HAP-1 (cell line): ENCODE measurements at regions not wholly inside any gene's neighbourhood (a gene's known extent, or its start where the extent isn't known, plus 50 kb on each side); places are given as distances from the start of the nearest gene placed in this dataset.
"Not testable (repeated sequence)": the region's sequence is repeated elsewhere in the genome, so short reads cannot be mapped to it uniquely, and the experiment has no call there.

Experiments used
- DNase-seq, 2 experiments: peaks; one replicate each; pipeline ENCODE4 v3.0.0-alpha.2; 2016 to 2020; ENCODE audit warnings: low spot score in 2 of 2
- H3K27me3 ChIP-seq: fragments of 250-450 bp; sonication (Bioruptor Pico); 2 replicates; pipeline ENCODE4 v1.5.1; 2020; ENCODE audit warnings: low read depth, mild to moderate bottlenecking, moderate library complexity
- H3K36me3 ChIP-seq: fragments of 250-450 bp; sonication (Bioruptor Pico); replicated peaks from 2 replicates; pipeline ENCODE4 v1.5.1; 2020; ENCODE audit warnings: mild to moderate bottlenecking
- H3K4me1 ChIP-seq: fragments of 250-450 bp; sonication (Bioruptor Pico); 2 replicates; pipeline ENCODE4 v1.5.1; 2020; ENCODE audit warnings: mild to moderate bottlenecking
- H3K4me3 ChIP-seq: fragments of 250-450 bp; sonication (Bioruptor Pico); 2 replicates; pipeline ENCODE4 v1.5.1; 2020; ENCODE audit warnings: mild to moderate bottlenecking, moderate library complexity
- H3K9me3 ChIP-seq: fragments of 250-450 bp; sonication (Bioruptor Pico); 2 replicates; pipeline ENCODE4 v1.5.1; 2020; ENCODE audit warnings: mild to moderate bottlenecking, moderate library complexity
- in situ Hi-C: fragments of 300-500 bp; cut with MboI; formaldehyde crosslinking; loops from 3 replicates; pipeline ENCODE4 v1.14.3; 2020; ENCODE audit warnings: low sequenced_read_pairs, inconsistent platforms, mixed read lengths

DNA sequence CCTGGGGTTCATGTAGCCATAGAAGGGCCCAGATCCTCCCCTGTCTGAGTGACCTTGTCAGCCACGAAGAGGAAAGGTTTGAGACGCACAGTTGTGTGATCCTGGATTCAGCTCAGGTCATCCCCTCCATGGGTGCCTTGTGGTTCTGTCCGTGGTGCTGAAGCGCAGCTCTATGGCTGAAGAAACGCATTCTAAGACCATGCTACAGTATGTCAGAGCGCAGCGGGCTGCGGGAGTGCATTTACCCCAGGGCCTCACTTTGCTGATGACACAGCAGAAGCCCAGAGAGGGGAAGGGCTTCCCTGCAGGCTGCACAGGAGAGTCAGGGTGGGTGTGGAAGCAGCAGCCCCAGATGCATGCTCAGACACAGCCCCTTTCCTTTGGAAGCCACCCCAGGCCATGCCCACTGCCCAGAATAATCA, 68.8 kb upstream of the IQSEC1 start:
- no peak overlapping the region for H3K4me3 ChIP-seq
- H3K36me3 ChIP-seq, result no peaks in the 10 kb centered on the region
- no peaks in the 10 kb centered on the region for H3K9me3 ChIP-seq
- H3K4me1 ChIP-seq, result no peaks in the 10 kb centered on the region
- DNase-seq, result peak; percentile 12 to 70
- no peaks in the 10 kb centered on the region for H3K27me3 ChIP-seq
- in situ Hi-C loops, result no loop called here

DNA sequence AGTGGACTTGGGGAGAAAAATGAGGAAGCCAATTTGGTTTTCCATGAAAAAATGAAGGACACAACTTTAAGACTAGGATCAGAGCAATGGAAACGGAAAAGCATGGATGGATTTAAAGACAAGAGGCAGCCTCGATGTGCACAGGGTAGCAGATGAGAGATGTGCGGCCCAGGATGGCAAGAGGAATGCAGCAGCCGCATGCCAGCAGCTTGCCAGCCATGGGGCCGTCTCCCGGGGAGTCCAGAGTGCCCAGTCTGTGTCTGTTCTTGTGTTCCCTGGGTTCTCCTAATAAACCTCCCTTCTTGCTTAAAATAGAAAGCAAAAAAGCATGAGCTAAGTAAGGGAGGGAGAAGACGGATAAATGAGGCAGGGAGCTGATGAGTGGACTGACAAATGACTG, 68.0 kb upstream of the IQSEC1 start:
- Histone ChIP-seq H3K27me3 (no peaks in the 10 kb centered on the region), H3K9me3 (no peaks in the 10 kb centered on the region), H3K36me3 (no peaks in the 10 kb centered on the region), H3K4me1 (no peaks in the 10 kb centered on the region), H3K4me3 (no peak overlapping the region)
- peak in 1 of 2 experiments; percentile 1 for DNase-seq
- in situ Hi-C loops, result no loop called here

- in situ Hi-C loops, result no loop called here
- no peaks in the 10 kb centered on the region for H3K36me3 ChIP-seq
- no peak for DNase-seq
- no peaks in the 10 kb centered on the region for H3K27me3 ChIP-seq
- no peak overlapping the region for H3K4me3 ChIP-seq
- no peaks in the 10 kb centered on the region for H3K4me1 ChIP-seq
- no peaks in the 10 kb centered on the region for H3K9me3 ChIP-seq
These were observed 67.4 kb upstream of the IQSEC1 start for GRCh38 chr3:13140596-13140995.

- DNase-seq, result no peak
- H3K36me3 ChIP-seq, result no peaks in the 10 kb centered on the region
- in situ Hi-C loops, result no loop called here
- no peak overlapping the region for H3K4me3 ChIP-seq
- H3K4me1 ChIP-seq, result no peaks in the 10 kb centered on the region
- H3K9me3 ChIP-seq, result no peaks in the 10 kb centered on the region
- no peaks in the 10 kb centered on the region for H3K27me3 ChIP-seq
These were observed 66.3 kb upstream of the IQSEC1 start for GRCh38 chr3:13139471-13140065.

DNA sequence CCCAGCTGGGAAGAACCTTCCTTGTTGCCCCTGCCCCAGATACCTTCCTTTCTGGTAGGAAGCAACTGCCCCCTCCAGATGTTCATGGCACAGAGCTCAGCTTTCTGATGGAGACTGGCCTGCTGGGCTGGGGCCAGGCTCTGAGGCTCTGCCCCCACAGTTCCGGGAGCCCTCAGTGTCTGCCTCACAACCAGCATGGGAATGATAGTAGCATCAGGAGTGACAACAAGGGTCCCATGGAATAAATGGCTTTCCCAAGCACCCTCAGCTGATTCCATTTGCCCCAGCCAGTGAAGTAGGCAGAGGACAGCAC, 65.6 kb upstream of the IQSEC1 start:
- H3K4me1 ChIP-seq, result no peaks in the 10 kb centered on the region
- no peaks in the 10 kb centered on the region for H3K27me3 ChIP-seq
- no peak overlapping the region for H3K4me3 ChIP-seq
- no peaks in the 10 kb centered on the region for H3K36me3 ChIP-seq
- in situ Hi-C loops, result no loop called here
- H3K9me3 ChIP-seq, result no peaks in the 10 kb centered on the region
- no peak for DNase-seq

- Histone ChIP-seq H3K36me3 (no peaks in the 10 kb centered on the region), H3K9me3 (no peaks in the 10 kb centered on the region), H3K27me3 (no peaks in the 10 kb centered on the region), H3K4me1 (no peaks in the 10 kb centered on the region), H3K4me3 (no peak overlapping the region)
- peak in 1 of 2 experiments; percentile 5 for DNase-seq
- in situ Hi-C loops, result no loop called here
These were observed 65.0 kb upstream of the IQSEC1 start for GRCh38 chr3:13137941-13138832.

DNA sequence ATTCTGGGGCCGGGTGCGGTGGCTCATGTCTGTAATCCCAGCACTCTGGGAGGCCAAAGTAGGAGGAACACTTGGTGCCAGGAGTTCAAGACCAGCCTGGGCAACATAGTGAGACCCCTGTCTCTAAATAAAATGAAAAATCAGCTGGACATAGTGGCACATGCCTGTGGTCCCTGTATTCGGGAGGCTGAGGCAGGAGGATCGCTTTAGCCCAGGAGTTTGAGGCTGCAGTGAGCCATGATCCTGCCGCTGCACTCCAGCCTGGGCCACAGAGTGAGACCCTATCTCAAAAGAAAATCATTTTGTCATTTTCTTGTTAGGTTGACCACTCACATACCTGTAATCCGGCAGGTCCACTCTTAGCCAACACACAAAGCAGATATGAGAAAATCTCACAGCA, 63.6 kb upstream of the IQSEC1 start:
- in situ Hi-C loops, H3K27me3 ChIP-seq, H3K4me3 ChIP-seq, H3K36me3 ChIP-seq, H3K9me3 ChIP-seq, H3K4me1 ChIP-seq: not testable (repeated sequence)
- peak in 1 of 2 experiments; percentile 4 for DNase-seq

DNA sequence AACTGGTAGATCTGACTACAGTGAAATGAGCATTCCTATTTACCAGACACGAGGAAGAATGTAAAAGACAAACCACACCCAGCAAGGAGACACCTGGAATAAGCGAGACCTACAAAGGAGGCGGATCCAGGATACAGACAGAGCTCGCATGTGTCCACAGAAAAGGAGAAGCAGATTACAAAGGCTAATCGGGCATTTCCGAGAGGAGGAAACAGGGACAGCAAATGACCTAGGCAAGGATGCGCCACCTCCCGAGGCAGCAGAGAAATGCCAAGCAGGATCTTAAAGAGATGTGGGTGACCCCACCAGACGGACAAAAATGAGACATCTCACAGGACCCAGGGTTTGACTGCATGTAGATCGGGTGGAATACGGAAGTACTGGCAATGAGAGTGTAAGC, 63.2 kb upstream of the IQSEC1 start:
- no peaks in the 10 kb centered on the region for H3K4me1 ChIP-seq
- in situ Hi-C loops, result no loop called here
- H3K27me3 ChIP-seq, result no peaks in the 10 kb centered on the region
- DNase-seq, result no peak
- no peaks in the 10 kb centered on the region for H3K9me3 ChIP-seq
- no peaks in the 10 kb centered on the region for H3K36me3 ChIP-seq
- H3K4me3 ChIP-seq, result no peak overlapping the region

GRCh38 chr3:13135811-13136321, 62.6 kb upstream of the IQSEC1 start:
- Histone ChIP-seq H3K4me1 (no peaks in the 10 kb centered on the region), H3K36me3 (no peaks in the 10 kb centered on the region), H3K9me3 (no peaks in the 10 kb centered on the region), H3K27me3 (no peaks in the 10 kb centered on the region; the same call in 1 of the 2 replicates), H3K4me3 (no peak overlapping the region)
- DNase-seq, result no peak
- in situ Hi-C loops, result no loop called here

DNA sequence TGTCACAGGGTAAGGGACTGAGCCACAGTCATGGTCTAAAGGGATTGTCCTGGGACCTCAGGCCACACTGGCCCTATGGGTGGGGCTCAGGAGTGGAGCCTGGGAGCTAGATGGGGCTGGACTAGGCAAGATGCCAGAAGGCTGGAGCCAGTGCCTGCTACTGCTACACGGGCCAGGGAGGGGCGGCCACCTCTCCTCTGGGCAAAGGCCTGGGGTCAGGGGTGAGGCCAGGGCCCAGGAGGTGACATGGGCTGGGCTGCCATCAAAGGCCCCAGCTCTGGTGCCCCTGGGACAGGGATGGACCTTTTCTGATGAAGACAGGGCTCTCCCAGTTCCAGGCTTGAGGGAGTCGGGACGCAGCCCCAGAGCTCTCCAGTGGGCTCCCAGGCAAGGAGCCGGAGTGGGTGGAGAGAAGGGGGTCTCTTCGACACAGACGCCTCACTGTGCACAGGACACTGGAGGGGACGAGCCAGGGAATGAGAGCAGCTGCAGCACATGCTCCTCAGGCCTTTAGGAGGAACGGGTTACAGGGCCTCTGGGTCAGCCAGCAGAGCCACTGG, 62.1 kb upstream of the IQSEC1 start:
- peak in 1 of 2 experiments; percentile 7 for DNase-seq
- in situ Hi-C loops, result no loop called here
- no peaks in the 10 kb centered on the region for H3K4me1 ChIP-seq
- H3K9me3 ChIP-seq, result no peaks in the 10 kb centered on the region
- no peaks in the 10 kb centered on the region for H3K36me3 ChIP-seq
- no peak overlapping the region for H3K4me3 ChIP-seq
- no peaks in the 10 kb centered on the region; the same call in 1 of the 2 replicates for H3K27me3 ChIP-seq

DNA sequence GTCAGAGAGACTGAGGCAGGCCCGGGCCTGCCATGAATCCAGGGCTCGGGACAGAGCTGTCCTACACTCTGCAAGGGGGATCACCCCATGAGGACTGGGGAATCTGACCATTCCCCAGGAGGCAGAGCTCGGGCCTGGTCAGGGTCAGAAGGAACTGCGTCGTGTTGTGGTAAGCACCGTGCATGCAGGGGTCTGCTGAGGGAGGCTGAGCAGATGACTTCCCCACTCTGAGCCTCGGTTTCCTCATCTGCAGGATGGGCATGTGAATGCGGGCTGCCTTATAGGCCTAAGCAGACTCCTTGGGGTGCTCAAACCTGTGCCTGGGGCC, 61.6 kb upstream of the IQSEC1 start:
- Histone ChIP-seq H3K27me3 (no peaks in the 10 kb centered on the region; the same call in 1 of the 2 replicates), H3K9me3 (no peaks in the 10 kb centered on the region), H3K4me3 (no peak overlapping the region), H3K36me3 (no peaks in the 10 kb centered on the region), H3K4me1 (no peaks in the 10 kb centered on the region)
- peak in 1 of 2 experiments; percentile 4 for DNase-seq
- in situ Hi-C loops, result no loop called here

DNA sequence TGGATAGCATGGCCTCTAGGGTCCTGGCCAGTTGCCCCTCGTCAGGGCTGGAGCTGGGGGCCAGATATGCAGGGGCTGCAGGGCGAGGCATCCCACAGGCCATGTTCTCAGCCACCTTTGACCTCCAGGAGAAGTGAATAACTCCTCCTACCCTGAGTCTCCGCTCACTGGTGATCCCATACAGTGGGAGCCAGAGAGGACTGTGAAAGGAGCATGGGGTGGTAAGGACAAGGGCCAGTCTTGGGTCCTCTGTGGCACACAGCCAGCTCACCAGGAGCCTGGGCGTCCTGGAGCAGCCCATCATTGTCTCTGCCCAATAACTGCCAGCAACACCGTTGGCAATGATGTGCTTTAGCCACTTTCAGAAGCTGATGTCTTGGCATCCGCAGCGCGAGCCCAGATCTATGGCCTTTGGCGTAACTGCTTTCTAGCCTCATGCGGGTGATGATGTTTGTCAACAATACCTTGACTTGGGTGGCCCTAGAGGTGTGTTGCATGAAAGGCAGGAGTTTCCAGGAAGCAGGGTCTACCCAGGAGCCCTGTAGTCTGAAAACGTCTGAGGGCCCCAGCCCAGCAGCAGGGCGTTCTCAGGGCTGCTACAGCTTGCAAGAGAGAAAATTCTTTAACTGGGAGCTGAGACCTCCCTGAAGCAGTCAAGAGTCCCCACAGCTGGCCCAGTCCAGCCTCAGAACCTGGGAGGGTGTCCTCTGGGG, 61.1 kb upstream of the IQSEC1 start:
- in situ Hi-C loops, result no loop called here
- Histone ChIP-seq H3K4me1 (no peaks in the 10 kb centered on the region), H3K27me3 (no peaks in the 10 kb centered on the region; the same call in 1 of the 2 replicates), H3K4me3 (no peak overlapping the region), H3K9me3 (no peaks in the 10 kb centered on the region), H3K36me3 (no peaks in the 10 kb centered on the region)
- DNase-seq, result no peak

- no peaks in the 10 kb centered on the region for H3K9me3 ChIP-seq
- no peaks in the 10 kb centered on the region for H3K4me1 ChIP-seq
- peak in 1 of 2 experiments; percentile 4 for DNase-seq
- H3K36me3 ChIP-seq, result no peaks in the 10 kb centered on the region
- H3K4me3 ChIP-seq, result no peak overlapping the region
- in situ Hi-C loops, result no loop called here
- no peaks in the 10 kb centered on the region; the same call in 1 of the 2 replicates for H3K27me3 ChIP-seq
These were observed 60.3 kb upstream of the IQSEC1 start for GRCh38 chr3:13133471-13133981.
